ENCODE measurements at regions not wholly inside any gene's neighbourhood (a gene's known extent, or its start where the extent isn't known, plus 50 kb on each side); places are given as distances from the start of the nearest gene placed in this dataset.
"Not testable (repeated sequence)": the region's sequence is repeated elsewhere in the genome, so short reads cannot be mapped to it uniquely, and the experiment has no call there.

- peak overlapping the region; percentile 97 for H3K4me3 ChIP-seq (ENCODE audit: low read length)
- not testable (repeated sequence) for H3K9me3 ChIP-seq (ENCODE audit: insufficient read depth, low read length); H3K4me1 ChIP-seq (ENCODE audit: low read length); H3K79me2 ChIP-seq (ENCODE audit: low read length); H3K27ac ChIP-seq (ENCODE audit: low read length); H4K20me1 ChIP-seq (ENCODE audit: insufficient read depth, low read length); H3K27me3 ChIP-seq (ENCODE audit: low read depth, low read length); H3K36me3 ChIP-seq (replicated peaks; ENCODE audit: low read depth, low read length)
- H3K4me2 ChIP-seq (ENCODE audit: low read length): peak overlapping the region; percentile 89
- peak overlapping the region; percentile 68; the same call in 1 of the 2 replicates for H3K9ac ChIP-seq (ENCODE audit: low read length)
- TF ChIP-seq CTCF (IDR thresholded peaks at IDR 0.05; ENCODE audit: low read depth, low read length): peak; percentile 49
- H2AFZ ChIP-seq (ENCODE audit: low read depth, low read length): peak overlapping the region; percentile 96
Measured at GRCh38 chr2:131831450-131832208, 303.9 kb downstream of the CCDC74A start.

GRCh38 chr2:131832209-131832780 is 304.6 kb downstream of the CCDC74A start:
- H3K4me1 ChIP-seq (ENCODE audit: low read length); H3K36me3 ChIP-seq (replicated peaks; ENCODE audit: low read depth, low read length); H3K9me3 ChIP-seq (ENCODE audit: insufficient read depth, low read length); H4K20me1 ChIP-seq (ENCODE audit: insufficient read depth, low read length); H3K27me3 ChIP-seq (ENCODE audit: low read depth, low read length); H3K79me2 ChIP-seq (ENCODE audit: low read length); H2AFZ ChIP-seq (ENCODE audit: low read depth, low read length); H3K27ac ChIP-seq (ENCODE audit: low read length): not testable (repeated sequence)
- peak overlapping the region; percentile 68; the same call in 1 of the 2 replicates for H3K9ac ChIP-seq (ENCODE audit: low read length)
- peak overlapping the region; percentile 97 for H3K4me3 ChIP-seq (ENCODE audit: low read length)
- peak overlapping the region; percentile 89 for H3K4me2 ChIP-seq (ENCODE audit: low read length)

GRCh38 chr2:131832917-131833316 is 305.2 kb downstream of the CCDC74A start:
- H3K27me3 ChIP-seq (ENCODE audit: low read depth, low read length); H3K4me1 ChIP-seq (ENCODE audit: low read length); H3K4me2 ChIP-seq (ENCODE audit: low read length); H3K9ac ChIP-seq (ENCODE audit: low read length); H3K4me3 ChIP-seq (ENCODE audit: low read length); H3K9me3 ChIP-seq (ENCODE audit: insufficient read depth, low read length); H4K20me1 ChIP-seq (ENCODE audit: insufficient read depth, low read length); H2AFZ ChIP-seq (ENCODE audit: low read depth, low read length); H3K36me3 ChIP-seq (replicated peaks; ENCODE audit: low read depth, low read length); H3K79me2 ChIP-seq (ENCODE audit: low read length); H3K27ac ChIP-seq (ENCODE audit: low read length): not testable (repeated sequence)

- not testable (repeated sequence) for H3K9me3 ChIP-seq (ENCODE audit: insufficient read depth, low read length); H3K27me3 ChIP-seq (ENCODE audit: low read depth, low read length); H2AFZ ChIP-seq (ENCODE audit: low read depth, low read length); H3K9ac ChIP-seq (ENCODE audit: low read length); H3K4me1 ChIP-seq (ENCODE audit: low read length); H3K79me2 ChIP-seq (ENCODE audit: low read length); H3K4me2 ChIP-seq (ENCODE audit: low read length); H3K27ac ChIP-seq (ENCODE audit: low read length); H3K36me3 ChIP-seq (replicated peaks; ENCODE audit: low read depth, low read length); H4K20me1 ChIP-seq (ENCODE audit: insufficient read depth, low read length); H3K4me3 ChIP-seq (ENCODE audit: low read length)
Measured at GRCh38 chr2:131833367-131834202, 305.9 kb downstream of the CCDC74A start.

GRCh38 chr2:131834203-131835020 is 306.7 kb downstream of the CCDC74A start:
- not testable (repeated sequence) for H3K79me2 ChIP-seq (ENCODE audit: low read length); H3K4me1 ChIP-seq (ENCODE audit: low read length); H3K9ac ChIP-seq (ENCODE audit: low read length); H3K4me2 ChIP-seq (ENCODE audit: low read length); H2AFZ ChIP-seq (ENCODE audit: low read depth, low read length); H3K27me3 ChIP-seq (ENCODE audit: low read depth, low read length); H3K36me3 ChIP-seq (replicated peaks; ENCODE audit: low read depth, low read length); H3K4me3 ChIP-seq (ENCODE audit: low read length); H4K20me1 ChIP-seq (ENCODE audit: insufficient read depth, low read length); H3K27ac ChIP-seq (ENCODE audit: low read length); H3K9me3 ChIP-seq (ENCODE audit: insufficient read depth, low read length)

GRCh38 chr2:131835022-131835421 is 307.3 kb downstream of the CCDC74A start:
- H3K79me2 ChIP-seq (ENCODE audit: low read length); H3K9me3 ChIP-seq (ENCODE audit: insufficient read depth, low read length): not testable (repeated sequence)

More at GRCh38 chr2:131835022-131835421, 307.3 kb downstream of the CCDC74A start:
- H3K27ac ChIP-seq (ENCODE audit: low read length); H4K20me1 ChIP-seq (ENCODE audit: insufficient read depth, low read length); H2AFZ ChIP-seq (ENCODE audit: low read depth, low read length); H3K4me2 ChIP-seq (ENCODE audit: low read length); H3K4me1 ChIP-seq (ENCODE audit: low read length); H3K27me3 ChIP-seq (ENCODE audit: low read depth, low read length); H3K36me3 ChIP-seq (replicated peaks; ENCODE audit: low read depth, low read length); H3K9ac ChIP-seq (ENCODE audit: low read length); H3K4me3 ChIP-seq (ENCODE audit: low read length): not testable (repeated sequence)

All from OCI-LY3 (cell line).